Hypothalamus (tissue), 51 donors: ENCODE measurements at regions not wholly inside any gene's neighbourhood (a gene's known extent, or its start where the extent isn't known, plus 50 kb on each side); places are given as distances from the start of the nearest gene placed in this dataset.

Experiments
- DNase-seq, 51 donors: peaks; one replicate each; lab custom pipeline; 2025; lab: John Stamatoyannopoulos, UW

DNA sequence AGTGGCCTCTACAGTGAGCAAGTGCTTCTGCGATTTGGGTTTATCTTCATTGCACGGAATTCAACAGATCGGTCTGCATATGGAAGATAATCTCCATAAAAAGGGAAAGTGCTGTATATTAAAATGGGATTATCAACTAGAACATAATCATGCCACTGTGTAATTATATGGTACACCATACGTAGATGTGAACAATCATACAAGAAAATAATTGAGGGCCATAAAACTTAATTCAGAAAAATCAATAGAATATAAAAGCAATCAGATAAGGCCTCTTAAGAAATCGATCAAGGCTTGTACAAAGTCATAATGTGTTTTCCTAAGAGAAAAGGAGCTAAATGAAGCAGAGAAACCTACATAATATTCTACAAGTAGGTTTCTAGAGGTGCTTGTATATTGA is 157.5 kb upstream of the MGMT start:
- DNase-seq, result no peak

DNA sequence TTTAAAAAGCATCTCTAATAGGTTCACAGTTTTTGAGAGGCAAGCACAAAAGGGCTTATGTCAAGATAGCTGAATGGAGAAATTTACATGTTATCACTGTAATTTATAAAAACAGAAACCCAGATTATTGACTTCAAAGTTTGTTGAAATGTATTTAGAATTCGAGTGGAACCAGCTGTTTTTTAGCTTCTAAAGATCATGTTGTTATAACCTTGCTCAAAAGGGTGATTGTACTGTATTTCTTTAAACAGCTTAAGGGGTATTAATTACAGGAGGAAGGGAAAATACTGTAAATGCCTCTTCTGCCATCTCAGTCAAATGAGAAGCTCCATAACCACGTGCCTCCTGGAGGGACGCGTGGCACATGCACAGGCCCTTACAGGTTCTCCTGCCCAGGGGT is 156.2 kb upstream of the MGMT start:
- DNase-seq, result no peak

DNA sequence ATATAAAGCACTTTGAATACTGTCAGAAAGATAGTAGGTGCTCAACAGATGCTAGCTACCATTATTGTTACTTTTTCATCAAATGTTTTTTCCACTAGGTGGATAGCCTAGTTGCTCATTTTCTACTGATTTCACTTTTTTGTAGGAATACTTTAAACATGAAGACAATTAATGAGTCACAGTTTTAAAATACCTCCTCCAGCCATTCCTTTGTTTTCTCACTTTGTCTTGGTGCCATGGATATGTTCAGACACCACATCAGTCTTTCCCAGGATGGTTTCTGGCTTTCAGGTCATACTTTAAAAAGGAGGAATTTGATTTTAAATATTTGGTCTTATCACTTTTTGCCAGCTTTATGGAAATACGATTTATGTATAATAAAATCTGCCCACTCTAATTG is 147.1 kb upstream of the MGMT start:
- DNase-seq, result no peak

DNA sequence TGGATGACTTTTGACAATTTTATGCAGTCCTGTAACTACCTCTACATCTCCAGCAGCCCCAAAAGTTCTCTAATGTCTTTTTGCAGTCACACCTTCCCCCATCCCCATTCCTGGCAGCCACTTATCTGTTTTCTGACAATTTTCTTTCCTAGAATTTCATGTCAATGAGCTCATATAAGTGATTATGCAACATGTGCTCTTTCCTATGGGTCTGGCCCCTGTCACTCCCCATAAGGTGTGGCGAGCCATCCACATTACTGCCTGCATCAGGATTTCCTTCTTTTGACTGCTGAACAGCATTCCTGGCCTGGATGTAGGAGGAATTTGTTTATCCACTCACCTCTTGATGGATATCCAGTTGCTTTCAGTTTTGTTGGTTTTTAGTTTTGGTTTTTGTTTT is 146.7 kb upstream of the MGMT start:
- no peak for DNase-seq

DNA sequence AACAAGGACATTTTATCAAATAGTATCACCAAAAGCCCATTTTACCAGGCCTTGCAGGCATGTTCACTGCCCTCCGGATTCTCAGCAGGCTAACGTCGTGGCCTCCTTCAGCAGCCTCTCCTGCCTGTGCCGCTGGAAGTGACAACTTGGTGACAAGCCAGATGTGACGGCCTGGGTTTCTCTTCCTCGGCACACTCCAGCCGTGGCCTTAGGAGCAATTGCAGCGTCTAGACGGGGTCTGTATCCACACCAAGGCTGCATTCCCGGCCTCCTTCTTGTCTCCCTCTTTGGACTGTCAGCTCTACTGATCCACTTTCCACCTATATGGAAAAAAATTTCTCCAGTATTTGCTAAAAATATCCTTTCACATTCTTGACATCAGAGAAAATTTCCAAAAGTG is 145.3 kb upstream of the MGMT start:
- DNase-seq, result no peak

DNA sequence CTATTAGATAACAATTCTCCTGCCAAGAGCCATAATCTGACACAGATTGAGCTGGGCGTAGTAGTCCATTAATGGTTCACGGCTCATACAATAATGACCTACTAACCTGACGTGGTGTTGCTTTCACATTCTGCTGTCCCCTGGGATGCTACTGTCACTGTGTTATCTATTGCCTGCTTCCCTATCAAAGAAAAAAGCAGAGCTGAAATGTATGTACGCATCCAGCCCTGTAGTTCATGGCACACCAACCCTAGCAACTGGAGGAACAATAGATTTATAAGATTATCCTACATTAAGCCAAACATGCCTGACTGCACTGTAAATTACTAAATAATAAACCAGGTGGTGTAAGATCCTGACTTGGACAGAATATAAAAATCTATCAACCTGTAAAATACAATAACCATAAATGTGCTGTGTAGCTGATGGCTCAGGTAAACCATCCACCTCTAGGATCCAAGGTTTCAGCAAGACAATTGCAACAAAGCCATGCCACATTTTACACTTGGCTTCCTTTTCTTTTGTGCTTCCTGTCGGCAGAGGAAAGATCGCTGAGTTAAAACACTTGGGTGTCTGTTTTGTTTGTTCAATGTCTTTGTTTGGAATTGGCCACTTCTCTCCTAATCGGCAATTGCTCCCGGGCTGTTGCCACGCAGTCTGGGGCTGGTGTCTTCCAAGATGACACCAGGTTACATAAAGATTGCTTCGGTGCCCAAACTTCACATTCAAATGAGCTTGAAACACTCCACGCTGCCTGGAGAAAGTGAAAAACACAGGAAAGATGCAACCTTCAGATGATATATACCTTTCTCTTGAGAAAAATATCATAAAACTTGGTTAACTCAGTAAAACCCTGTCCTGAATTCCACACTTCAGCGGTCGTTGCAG is 143.9 kb upstream of the MGMT start:
- no peak for DNase-seq

DNA sequence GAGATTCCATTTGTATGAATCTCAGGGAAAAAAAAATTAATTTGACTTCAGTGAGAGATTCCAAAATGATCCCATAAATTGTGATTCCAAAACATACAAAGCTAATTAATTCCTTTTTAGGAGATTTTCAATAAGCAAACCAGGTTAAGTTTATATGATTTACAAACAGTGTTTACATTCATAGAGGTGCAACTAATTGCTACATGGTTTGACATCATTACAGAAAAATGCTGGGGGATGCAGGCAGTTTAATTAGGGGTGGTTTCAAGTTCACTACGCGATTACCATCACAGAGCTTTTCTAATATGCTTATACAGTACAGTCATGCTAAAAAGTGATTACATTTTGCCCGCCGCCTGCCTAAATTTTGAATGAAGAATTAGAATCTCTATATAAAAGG is 143.2 kb upstream of the MGMT start:
- no peak for DNase-seq

DNA sequence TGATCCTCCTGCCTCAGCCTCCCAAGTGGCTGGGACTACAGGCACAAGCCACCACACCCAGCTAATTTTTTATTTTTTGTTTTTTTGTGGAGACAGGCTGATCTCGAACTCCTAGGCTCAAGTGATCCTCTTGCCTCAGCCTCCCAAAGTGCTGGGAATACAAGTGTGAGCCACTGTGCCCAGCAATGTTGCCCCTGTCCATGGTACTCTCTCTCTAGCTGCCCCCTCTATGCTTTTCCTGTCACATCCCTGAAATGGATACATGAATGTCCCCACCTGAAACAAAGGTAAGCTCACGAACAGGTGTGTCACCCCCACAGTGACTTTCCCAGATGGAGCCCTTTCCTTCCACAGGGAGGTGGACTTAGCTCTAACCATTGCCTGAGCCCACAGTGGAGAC is 141.1 kb upstream of the MGMT start:
- no peak for DNase-seq

DNA sequence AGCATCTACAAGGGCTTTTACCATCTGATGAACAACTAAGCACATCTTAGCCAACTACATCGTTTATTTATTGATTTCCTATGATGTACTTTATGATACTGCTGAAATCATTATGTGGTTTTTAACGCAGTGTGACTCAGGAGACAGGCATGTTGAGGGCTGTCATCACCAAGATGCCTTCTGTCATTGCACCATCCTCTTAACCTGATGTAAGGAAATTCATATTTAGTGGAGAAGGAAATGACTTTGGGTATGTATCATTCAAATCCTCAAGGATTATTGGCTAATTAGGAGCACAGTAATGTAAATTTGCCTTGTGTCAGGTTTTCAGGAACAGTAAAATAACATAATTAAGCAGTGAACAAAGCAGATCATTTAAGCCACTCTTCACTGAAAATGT is 138.5 kb upstream of the MGMT start:
- DNase-seq, result no peak

DNA sequence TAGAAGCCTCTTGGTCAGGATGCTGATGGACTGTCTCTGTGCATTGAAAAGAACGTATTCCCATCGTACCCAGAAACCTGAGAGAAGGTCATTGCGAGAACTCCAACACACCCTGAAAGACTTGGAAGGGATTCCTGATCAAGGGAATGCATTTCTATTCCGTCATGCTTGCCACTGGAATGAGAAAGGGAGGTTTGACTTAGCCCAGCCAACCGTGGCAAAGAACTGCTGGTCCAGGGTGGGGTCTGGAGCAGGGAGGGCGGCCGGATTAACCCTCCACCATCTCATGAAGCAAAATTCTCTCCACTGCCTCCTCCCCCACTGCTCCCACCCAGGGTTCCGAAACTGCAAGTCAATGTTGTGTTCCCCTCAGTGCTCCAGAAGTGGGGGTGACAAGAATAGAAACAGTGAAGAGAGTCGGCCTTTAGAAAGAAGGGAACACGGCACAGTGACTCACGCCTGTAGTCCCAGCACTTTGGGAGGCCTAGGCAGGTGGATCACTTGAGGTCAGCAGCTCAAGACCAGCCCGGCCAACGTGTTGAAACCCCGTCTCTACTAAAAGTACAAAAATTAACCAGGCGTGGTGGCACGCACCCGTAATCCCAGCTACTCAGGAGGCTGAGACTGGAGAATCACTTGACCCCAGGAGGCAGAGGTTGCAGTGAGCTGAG is 137.5 kb upstream of the MGMT start:
- no peak for DNase-seq

DNA sequence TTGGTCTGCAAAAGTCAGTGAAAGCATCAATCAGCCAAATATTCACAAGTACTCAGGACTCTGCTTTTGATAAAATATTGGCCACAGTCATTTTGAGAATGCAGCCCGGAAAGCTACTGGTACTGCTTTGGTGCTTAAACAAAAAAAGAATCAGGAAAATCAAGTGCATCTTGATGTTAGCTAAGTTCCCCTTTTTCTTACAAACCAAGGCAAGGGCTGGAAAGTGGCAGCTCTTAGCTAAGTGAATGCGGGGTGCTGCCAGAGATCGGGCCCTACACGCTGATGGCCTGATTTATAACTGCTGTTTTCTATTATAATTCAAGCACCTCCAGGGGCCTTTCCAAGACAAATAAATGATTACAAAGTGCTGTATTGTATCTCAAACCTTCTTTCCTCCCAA is 136.8 kb upstream of the MGMT start:
- DNase-seq, result no peak

DNA sequence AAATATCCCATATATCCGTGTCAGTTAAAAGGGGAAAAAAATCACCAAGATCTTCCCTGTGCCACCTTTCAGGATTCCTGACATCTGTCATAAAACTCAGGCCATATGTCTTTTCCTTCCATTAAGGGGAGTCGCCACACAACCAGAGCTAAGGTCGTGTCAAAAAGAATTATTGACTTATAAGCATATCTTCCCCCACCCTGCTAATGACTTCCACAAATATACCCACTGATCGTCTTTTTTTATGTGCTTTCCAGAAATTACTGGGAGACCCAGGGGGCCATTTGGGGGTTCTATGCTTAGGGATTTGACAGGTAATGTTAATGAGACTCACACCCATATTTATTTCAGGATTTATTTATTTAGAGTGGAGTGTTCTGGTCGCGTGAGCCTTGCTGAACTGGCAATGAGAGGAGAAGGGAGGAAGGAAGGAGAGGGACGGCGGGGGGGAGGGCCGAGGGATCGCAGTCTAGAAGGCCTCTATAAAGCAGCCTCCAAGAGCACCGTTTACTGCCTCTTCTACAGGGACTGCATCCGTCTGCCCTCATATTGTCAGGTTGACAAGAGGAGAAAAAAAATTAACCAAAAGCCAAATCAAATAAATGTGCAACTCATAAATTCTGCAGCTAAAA is 135.7 kb upstream of the MGMT start:
- DNase-seq, result no peak

DNA sequence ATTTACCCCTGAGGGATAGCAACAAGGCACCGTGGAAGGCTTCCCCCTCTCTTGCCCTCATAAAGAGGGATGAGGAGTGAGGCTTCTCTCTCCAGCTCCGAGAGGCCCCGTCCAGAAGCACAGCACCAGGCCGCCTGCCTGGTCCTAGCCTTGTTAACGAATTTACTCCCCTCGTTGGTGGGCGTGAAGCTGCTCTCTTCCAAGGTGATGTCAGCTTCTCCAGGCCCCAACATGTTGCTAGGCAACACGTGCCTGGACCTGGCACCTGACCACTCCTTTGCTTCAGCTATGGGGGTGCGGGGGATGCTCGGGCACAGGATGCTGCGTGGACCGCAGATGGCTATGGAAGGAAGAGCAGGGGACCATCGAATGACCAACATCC is 135.2 kb upstream of the MGMT start:
- no peak for DNase-seq

DNA sequence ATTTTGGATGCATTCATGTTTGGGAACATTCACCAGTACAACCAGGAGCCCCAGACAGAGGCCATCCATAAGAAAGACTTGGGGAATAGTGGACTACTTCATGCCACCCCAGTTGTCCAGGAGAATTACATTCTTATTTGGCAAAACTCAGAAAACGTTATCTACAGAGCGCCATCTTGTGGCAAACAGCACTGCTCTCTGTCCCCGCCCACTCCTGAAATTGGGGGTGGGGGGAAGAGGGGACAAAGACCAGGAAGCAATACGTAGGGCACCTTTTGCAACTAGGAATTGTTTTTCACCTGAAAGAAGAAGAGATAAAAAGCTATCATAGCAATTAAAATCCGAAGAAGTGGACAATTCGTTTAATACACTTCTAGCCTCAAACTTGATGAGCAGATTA is 134.6 kb upstream of the MGMT start:
- peak in 1 of 51 donors; percentile 2 for DNase-seq

DNA sequence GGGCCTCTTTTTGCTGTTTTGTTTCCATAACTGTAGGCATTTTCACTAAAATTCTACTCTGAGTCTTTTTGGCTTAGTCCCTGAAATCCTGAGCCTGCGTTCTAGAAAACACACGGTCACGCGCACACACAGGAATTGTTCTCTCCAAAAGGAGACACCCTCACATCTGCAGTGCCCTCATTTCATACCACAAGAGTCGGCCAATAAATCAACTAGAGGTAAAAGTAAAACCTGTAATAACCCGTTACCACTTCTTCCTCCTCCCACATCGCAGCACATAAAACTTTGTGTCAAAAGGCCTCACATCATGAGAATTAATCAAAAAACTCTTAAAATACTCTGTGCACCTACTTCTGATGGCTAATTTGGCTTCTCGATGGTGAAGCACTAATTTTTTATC is 133.3 kb upstream of the MGMT start:
- no peak for DNase-seq

DNA sequence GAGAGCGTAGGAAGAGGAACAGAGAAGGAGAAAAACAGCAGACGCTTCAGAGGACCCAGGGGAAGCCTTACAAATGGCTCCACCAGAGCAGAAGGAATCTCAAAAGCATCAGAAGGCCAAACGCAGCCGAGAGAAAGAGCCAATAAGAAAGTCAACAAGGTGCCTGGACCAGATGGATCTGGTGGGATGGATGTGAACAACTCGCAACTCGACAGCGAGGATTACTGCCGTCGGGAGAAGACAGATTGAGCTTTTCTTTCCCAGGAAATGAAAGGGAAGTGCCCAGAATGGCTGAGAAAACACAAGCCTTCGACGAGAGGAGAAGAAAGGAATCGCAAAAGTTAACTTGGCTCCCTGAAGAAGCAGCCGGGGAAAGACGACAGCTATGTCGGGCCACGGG is 132.8 kb upstream of the MGMT start:
- no peak for DNase-seq

DNA sequence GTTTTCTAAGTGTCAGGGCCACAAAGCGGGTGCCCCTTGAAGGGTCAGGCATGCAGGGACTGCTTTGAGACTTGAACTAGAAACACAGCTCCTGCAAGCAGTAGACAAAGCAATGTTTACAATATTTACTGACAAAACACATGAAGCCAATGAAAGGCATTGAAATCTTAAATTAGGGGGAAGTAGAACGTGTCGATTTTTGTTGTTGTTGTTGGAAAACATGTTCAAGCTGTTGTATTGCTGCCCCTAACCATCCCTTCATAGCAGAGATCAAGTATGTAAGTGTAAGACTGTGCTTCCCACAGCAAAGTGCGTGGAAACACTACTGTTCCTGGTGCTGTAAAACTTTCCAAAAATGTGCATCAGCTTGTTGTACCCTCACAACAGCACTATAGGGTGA is 131.6 kb upstream of the MGMT start:
- DNase-seq, result no peak

DNA sequence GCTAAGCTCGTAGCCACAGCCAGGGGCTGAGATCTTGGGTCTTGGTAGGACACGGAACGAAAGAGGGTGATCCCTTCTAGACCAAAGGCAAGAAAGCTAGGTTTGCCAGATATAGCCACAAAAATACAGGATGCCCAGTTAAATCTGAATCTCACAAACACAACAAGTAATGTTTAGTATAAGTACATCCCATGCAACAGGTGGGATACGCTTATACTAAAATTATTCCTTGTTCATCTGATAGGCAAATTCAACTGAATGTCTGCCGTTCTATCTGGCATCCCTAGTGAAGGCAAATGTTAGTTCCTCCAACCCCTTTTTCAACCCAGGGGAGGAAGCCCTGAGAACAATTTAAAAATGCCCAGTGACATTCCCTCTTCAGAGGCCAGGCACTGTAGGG is 131.1 kb upstream of the MGMT start:
- DNase-seq, result no peak

DNA sequence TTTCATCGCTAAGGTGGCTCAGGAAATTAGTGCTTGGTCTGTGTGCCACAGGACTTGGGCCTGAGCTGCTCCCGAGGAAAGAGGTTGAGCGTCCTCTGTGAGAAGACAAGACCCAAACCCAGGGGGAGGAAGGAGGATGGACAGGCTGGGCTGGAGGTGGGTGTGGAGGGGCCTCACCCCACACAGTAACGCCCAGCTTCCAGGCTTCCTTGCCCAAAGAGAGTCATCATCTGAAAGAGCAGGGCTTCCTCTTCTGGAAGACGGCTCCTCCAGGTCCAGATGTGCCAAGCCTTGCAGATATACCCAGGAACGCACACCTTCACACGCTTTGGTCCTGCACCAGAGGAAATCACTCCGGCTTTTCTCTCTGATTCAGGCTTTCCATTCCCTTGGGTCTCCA is 127.8 kb upstream of the MGMT start:
- no peak for DNase-seq

DNA sequence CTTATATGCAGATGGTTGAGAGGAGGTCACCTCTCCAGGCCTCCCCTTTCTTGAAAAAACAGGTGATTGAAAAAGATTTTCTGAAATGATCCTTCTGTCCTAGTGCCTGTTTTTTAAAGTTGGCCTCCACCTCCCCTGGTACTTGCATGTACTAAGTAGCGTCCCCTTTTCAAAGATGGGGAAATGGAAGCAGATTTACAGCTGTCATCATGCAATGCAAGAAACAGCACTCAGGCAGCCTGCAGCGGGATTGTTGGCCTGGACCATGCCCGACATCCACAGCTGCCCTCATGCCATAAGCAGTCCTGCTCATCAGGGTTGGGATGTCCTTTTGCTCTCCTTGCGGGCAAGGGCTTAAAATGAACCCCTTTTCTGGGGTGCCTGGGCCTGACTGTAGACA is 127.2 kb upstream of the MGMT start:
- DNase-seq, result no peak

DNA sequence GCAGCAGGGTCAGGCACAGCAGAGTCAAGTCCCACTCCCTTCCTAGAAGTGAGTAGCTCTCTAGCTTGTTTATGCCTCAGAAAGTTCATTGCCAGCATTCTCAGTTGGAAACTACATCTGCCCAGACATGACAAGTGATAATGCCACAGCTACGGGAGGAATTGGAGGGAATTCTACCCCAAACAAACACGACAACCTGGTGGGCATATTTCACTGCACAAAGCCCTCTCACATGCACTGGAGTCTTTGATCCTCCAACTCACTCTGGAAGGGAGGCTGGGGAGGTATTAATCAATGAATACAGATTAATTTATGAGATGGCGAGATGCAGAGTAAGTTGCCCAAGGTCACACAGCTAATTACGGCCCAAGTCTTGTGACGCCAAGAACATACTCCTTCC is 126.0 kb upstream of the MGMT start:
- DNase-seq, result no peak

DNA sequence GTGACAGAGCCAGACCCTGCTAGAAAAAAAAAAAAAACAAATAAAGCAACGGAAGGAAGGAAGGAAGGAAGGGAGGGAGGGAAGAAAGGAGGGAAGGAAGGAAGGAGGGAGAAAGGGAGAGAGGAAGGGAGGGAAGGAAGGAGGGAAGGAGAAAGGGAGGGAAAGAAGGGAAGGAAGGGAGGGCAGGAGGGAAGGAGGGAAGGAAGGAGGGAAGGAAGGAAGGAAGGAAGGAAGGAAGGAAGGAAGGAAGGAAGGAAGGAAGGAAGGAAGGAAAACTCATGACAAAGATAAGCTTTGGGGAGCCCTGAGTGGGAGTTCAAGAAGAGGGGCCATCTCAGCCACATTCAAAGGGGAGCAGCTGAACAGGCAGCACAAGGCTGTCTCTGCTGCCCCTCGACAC is 124.7 kb upstream of the MGMT start:
- no peak for DNase-seq
